Iris pigment epithelial cell (primary cell): ENCODE measurements at regions not wholly inside any gene's neighbourhood (a gene's known extent, or its start where the extent isn't known, plus 50 kb on each side); places are given as distances from the start of the nearest gene placed in this dataset.

Experiments used
- DNase-seq: peaks from one replicate; pipeline ENCODE4 v3.0.0-alpha.2; 2011; ENCODE audit warnings: low read depth

DNA sequence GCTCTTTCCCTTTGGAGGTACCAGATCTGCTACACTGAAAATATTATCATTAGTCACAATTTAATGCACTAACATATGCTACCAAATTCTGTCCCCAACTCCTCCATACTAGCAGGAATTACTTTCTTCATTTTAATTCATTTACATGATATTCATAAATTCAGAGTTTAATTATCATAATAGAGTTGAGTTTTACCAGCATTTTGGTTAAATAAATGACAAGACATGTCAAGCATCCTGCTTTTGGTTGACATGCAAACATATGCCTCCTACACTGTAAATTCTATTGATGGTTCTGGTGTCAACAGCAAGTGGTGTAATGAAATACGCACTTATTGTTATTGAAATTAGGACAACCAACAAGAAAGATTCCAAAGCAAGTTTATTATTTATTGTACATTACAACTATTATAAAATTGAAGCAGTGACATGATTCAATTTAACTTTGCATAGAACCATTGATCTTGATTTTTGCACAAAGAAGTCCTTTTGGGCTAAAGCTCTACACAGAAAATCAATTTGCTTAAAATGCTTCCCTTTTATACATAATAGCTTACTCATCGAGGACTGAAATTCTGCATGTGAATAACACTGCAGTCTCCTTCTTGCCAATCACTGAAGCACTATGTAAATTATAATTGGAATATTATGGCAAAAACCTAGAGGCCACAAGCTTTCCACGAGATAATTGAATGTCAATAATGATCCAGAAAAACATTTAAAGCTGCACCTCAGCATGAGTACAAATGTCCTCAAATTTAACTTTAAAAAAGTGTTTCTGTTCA, 728.6 kb upstream of the ADGRL2 start:
- no peak for DNase-seq

DNA sequence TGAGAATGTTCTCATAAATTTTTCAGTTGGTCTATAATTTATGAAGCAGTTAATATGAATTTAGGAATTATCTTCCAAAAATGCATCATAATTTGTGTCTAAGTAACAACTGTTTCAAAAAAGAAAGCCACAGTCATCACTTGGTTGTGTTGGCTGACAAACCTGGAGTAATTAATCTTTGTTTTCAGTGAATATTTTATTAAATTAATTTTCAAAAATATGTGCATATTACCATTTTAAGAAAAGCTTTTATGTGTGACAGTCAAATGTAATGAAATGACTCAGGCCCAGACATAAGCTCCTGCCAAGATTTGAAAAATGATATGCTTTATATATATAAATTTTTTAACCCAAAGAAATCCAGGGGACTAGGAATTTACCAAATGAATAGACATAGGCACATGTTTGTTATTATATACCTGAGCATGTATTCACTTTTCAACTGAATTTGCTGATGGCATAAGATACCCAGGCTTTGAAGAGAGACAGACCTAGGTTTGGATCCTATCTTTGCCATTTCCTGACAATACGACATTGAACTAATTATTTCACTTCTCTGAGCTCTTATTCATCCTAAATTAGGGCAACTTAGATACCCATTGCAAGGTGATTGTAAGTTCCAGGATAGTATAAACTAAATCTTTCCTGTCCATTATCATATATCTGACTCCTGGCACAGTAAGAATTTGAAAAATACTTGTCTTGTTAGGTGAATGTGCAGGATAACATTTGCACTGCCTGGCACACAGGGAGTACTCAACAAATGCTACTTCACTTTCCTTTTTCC, 729.5 kb upstream of the ADGRL2 start:
- DNase-seq = no peak

DNA sequence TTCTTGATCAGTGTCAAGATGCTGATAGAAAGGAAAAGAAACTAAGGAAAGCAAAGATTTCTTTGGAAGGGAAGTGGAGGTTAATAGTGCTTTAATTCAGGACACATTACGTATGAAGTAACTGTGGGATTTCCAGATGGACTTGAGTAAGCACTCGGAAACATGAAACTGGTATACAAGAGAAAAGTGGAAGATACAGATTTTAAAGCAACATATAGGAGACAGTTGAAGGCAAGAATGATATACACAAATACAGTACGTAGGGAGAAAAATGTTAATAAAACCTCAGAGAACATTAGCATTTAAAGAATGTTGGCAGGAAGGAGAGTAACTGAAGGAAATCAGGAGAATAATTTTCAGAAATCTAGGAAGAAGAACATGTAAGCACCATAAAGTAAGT, 730.9 kb upstream of the ADGRL2 start:
- no peak for DNase-seq

DNA sequence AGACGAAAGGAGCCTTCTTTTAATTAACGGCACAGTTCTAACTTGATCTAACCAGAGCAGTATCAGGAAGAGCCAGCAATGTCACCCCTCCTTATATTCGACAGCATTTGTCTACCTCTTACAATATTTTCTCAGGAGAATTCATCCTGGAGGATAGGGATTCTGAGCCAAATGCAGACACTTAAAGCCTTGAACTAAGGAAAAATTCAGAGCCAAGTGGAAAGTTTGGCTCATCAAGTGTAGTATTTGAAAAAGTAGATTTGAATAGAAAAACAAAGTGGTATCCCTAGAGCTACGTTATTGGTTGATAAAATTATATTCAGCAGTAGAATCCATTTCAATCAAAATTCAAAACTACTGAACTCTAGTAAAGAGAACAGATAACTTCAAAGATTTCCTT, 732.0 kb upstream of the ADGRL2 start:
- no peak for DNase-seq

DNA sequence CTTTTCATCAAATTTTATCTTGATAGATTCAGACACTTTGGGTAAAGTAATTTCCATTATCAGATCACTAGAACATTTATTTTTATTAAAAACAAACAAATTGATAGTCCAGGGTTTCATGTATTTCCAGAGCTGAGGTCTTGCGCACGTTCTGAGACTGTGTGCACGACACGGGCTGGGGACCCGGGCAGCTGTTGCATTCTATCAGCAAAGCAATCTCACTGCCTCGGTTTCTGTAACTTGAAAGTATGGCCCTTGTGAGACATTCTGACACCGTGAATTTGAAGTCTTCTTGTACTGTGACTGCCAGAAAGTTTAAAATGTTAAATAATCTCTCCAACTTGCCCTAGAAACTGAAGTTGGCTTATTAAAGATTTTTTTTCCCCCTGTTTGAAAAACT, 746.9 kb upstream of the ADGRL2 start:
- DNase-seq = no peak

DNA sequence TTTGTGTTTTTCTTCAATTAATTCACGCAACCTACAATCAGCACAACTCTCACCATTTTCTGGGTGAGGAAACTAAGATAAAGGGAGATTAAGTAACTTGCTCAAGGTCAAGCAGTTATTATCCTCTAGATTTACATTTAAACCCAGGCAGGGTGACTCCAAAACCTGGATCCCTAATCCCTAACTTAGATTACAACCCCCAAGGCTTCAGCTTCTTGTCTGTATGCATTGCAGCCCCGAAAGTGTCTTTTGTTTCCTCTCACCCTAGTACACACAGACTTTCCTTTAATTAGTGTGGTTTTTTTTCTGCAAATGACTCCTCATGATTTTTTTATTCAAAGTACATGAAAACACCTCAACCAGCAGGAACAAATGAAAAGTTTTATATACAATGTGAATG, 748.6 kb upstream of the ADGRL2 start:
- no peak for DNase-seq

DNA sequence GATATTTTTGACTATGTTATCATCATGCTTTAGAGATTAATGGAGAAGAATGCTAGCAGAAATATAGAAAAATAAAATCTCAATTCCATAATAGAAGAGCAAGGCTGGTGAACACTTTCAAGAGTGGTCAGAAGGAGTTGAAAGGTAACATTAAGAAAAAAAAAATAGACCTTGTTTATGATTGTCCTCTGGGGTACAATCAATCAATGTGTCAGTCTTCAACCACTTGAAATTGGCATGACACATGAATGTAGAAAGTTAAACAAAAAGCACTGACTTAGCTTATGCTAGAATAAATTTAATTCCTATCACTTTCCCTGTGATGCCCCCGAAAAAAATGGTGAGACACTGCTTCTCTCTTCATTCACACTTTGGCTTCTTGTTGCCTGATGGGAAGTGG, 750.3 kb upstream of the ADGRL2 start:
- no peak for DNase-seq

DNA sequence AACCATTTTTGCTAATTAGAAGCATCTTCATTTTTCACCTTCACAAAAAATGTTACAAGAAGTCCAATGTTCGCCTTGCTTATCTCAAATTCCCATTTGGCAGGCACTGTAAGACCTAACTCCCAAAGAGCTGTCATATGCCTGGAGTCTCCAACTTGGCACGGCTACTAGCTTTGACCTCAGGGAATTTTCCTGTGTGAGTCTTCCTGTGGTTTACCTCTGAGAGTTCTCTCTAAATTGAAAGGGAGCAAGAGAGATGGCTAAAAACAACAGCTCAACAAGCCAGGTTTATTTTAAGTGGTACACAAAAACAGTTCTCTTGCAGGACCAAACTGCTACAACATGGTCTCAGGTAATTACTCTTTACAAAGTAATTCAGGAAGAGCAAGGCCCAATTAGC, 756.0 kb upstream of the ADGRL2 start:
- DNase-seq = no peak

DNA sequence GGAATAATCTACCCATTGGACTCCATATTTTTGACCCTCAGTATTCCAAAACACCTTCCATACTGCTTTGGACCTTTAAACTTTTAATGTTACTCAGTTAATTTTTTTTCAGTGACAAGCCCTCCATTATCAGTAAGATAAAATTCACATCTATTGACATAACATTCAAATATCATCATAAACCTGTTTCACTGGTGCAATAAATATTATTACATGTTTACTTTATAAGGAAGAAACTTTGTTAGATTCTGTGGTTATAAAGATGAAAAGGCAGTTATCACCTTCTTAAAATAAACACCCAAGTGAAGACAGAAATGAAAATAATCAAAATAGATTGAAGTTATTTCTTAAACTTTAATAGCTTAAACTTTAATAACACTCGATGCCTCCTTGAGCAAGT, 758.5 kb upstream of the ADGRL2 start:
- DNase-seq = no peak

DNA sequence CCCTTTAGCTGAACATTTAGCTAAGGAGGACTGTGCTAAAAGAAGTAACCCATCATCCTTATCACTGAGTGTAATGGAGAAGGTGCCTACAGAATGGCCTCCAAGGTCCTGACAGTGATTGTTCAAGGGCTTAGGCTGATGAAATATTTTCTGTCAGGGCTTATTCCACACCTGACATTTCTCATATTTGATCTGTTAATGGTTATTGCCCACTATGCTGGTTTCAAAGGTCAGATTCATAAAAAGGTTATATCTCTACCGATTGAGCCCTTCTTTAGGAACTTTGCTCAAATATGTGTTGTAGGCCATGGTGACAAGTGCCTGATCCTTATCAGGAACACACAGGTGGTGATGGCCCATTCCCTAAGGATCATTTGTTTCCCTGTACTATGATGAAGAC, 766.4 kb upstream of the ADGRL2 start:
- no peak for DNase-seq

DNA sequence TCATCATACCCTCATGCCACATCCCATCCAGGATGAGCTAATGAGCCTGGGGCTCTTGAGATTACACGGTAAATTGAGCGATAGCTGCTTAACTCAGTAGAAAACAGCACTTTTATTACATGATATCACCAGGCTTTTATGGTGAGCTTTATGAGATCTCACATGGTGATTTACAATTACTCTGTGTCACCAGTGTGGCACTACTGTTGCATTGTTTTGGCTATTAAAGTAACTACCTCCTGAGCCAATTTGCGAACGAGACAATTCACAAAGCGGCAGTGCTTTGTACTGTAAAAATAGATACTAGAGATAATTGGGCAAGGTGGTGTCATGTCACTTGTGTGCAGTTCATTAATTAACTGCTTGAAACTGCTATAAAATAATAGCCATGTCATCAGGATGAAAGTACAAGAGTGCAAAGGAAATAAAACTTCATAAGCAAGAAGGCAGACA, 767.7 kb upstream of the ADGRL2 start:
- no peak for DNase-seq

DNA sequence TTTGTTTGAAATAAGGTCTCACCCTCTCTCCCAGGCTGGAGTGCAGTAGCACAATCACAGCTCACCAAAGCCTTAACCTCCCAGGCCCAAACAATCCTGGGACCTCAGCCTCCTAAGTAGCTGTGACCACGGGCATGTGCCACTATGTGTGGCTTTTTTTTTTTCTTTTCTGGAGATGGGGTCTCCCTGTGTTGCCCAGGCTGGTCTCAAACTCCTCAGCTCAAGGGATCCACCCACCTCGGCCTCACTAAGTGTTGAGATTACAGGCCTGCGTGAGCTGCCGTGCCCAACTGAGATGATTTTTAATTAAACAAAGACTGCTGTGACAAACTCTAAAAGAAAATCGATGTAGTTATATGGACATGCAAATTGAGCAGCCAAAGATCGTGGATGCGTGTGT, 768.4 kb upstream of the ADGRL2 start:
- no peak for DNase-seq

DNA sequence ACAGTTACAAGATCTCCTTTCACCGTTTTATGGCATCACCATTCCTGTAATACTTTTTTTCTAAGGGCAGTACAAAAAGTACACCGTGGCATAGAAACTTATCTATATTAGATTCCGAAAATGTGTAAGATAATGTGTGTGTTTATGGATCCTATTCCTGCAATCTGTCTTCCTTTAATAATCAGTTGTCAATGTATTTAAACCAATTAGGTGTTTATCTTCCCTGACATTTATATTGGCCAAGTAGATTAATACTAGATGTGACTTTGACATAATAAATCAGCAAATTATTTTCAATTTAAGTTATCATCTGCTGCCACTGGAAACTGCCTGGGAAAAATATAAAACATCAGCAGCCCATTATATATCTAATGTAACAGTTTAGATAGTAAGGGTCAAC, 770.3 kb upstream of the ADGRL2 start:
- no peak for DNase-seq

DNA sequence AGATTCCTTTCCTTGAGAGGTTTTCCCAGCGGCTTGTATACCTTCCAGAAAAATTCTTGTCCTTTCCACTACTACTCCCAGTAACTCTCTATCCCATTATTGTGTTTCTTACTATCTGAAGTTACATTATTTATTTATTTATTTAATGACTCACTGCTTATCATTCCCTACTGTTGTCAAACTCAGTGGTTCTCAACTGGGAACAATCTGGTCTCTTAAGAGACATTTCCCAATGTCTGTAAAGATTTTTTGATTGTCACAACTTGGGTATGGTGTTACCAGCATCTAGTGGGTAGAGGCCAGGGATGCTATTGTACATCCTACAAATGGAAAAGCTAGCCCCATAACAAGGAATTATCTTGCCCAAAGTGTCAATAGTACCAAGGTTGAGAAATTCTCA, 771.5 kb upstream of the ADGRL2 start:
- peak; percentile 0 for DNase-seq

DNA sequence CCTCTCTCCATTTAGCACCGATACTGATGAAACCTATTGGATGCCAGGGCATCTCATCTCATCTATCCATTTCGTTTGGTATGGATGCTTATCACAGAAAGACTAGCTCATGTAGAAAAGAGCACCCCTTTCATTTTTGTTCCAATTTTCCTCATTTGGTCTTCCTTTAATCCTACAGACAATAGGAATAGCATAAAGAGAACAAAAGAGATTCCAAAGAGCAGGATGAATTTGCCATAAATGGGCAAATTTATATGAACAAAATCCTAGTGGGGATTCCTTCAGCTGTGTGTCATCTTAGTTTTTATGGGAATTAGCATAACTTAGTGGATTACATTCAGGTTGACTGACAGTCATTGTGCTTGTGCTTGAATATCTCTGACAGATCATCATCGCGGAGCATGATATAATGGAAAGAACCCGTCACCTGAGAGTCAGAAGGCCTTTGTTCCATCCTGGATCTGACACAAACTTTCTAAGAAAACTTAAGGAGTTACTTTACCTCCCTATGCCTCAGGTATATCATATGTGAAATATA, 777.5 kb upstream of the ADGRL2 start:
- DNase-seq = no peak

DNA sequence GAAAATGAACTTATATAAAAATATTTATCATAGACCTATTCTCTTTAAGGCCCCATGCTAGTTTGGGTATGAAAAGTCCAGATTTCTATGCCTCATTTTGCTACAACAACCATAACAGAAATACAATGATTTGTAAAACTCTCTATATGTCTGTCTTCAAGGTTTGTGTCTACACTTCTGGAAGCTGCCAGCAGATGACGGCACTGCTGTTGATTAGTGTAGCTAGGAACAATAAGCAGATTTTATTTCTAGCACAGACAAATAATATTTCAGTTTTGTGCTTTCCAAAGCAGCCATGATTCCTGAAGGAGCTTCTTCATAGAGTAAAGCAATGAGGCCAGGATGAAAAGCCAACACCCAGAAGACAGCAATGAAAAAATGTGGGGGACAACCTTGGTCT, 779.6 kb upstream of the ADGRL2 start:
- DNase-seq = peak; percentile 11

DNA sequence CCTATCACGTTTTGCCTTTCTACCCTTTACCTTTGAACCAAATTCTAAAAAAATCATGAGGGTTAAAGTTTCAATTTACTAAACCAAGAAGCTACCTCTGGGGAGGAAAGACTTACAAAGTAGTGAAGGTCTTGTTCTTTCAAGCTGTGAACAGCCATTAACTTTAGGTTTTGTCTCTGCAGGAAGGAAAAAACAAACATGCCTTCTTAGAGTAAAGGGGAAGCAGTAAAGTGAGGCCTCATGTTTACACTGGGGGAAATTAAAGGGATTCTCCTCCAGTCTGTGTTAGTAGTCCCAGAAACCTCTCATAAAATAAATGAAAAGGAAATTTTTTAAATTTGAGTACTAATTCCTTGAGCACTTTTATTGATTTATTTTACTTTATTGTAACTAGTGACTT, 780.2 kb upstream of the ADGRL2 start:
- DNase-seq = no peak

DNA sequence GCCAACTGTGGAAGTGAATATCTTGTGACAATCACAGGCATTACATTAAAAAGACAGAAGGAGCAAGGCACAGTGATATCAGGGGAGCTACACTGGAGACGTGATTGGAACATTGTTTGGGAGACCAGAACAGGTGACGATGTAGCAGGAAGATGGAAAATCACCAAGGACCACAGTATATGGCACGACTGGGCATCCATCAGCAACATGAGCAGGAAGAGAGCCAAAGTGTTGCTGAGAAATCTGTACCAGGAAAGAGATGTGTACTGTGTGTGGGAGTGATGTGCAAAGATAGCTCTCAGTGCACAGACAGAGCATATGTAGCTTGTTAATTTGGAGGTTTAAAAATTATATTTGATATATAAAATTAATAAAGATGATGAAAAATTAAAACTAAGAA, 790.6 kb upstream of the ADGRL2 start:
- no peak for DNase-seq

DNA sequence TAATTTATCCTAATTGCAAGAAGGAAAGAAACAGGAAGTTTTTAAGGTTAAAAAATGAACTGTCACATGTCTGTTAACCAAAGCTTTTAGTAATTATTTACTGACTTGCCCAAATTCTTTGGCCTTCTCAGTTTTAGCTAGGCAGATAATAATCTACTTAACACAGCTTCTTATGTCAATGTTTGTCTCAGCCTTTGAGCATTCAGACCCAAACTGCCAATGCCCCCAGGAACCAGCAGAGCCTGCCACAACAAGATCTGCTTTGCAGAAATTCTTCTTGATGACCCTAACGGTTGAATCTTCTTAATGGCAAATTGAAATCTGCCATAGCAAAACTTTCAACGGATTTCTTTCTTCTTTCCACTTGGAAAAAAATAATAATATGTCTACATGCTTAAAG, 792.4 kb upstream of the ADGRL2 start:
- DNase-seq = no peak

DNA sequence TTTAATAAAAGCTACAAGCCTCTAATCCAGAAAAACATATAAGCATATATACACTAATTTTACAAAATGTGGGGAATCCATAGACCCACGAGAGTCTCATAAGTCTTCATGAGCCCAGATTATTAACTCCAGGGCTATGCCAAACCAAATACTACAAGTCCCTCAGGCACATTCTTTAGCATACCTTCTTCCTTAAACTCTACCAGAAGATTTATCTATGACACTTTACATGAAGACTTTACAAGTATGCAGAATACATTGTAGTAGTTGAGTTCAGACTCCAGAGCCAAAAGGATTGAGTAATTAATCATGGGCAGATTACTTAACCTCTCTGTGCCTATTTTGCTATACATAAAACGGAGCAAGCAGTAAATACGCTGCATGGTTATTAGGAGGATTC, 793.7 kb upstream of the ADGRL2 start:
- DNase-seq = no peak

DNA sequence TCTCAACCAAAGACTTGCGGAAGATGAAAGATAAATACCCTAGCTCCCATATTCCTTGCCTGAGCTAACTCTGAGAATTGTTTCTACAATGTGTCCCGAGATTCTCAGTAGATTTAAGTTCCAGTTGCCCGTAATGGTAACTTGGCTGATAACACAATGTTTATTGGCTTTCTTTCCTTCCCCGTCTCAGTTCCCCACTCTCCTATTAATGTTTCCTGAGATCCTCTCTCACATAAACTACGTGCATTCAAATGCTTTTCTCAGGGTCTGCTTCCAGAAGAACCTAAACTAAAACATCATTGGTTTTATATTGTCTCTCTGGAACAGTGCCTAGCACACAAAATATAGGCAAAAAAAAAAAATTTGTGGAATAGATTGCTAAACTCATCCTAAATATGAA, 794.2 kb upstream of the ADGRL2 start:
- DNase-seq = no peak

DNA sequence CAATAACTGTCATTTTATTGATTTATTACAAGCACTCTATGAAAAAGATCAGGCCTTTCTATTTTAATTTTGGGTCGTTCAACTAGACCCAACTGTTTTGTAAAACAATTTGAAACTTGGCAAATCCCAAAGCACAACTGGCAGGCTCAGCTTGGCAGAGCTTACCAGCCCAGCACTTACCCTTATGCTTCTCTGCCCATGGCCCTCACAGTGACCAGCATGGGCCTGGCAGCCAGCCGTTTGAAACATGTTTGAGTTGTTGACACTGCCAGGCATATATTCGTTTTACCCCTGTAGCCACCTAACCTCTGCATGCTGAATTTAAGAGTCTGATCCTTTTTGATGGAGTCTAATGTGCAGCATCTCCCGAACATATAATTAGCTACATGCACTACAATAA, 796.7 kb upstream of the ADGRL2 start:
- no peak for DNase-seq

DNA sequence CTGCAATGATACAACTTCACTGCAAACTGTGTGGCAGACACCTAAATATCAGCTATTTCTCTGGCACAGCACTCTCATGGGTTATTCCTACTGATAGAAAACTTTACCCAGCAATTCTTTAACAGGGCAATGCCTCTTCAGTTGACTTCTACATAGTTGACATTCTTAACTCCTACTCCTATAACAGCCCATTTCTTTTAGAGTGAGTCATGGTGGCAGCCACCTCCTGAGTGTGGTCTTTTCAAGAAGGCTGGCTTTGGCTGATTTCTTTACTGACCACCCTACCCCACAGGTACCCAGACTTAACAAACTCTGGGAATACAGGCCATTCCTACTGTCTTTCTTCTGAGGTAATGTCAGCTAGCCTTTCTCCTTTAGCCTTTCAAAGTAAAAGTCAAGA, 805.8 kb upstream of the ADGRL2 start:
- peak; percentile 9 for DNase-seq
